Mesodermal cell (in vitro differentiated cells): ENCODE measurements at regions not wholly inside any gene's neighbourhood (a gene's known extent, or its start where the extent isn't known, plus 50 kb on each side); places are given as distances from the start of the nearest gene placed in this dataset.

Experiments used
- H3K27ac ChIP-seq: 2 replicates; pipeline ENCODE4 v1.7.0; 2013; ENCODE audit warnings: mild to moderate bottlenecking, low read depth, low read length, moderate library complexity; ENCODE audit not compliant: severe bottlenecking
- H3K36me3 ChIP-seq: 2 replicates; pipeline ENCODE4 v1.7.1; 2013; ENCODE audit warnings: mild to moderate bottlenecking, low read length, moderate library complexity; ENCODE audit not compliant: control insufficient read depth, insufficient read depth
- H3K4me1 ChIP-seq: one replicate; pipeline ENCODE4 v1.7.1; 2013; ENCODE audit warnings: mild to moderate bottlenecking, low read length; ENCODE audit not compliant: insufficient read depth, control insufficient read depth, poor library complexity, severe bottlenecking
- H3K4me3 ChIP-seq: 2 replicates; pipeline ENCODE4 v1.7.0; 2013; ENCODE audit warnings: low read length, control low read depth, mild to moderate bottlenecking; ENCODE audit not compliant: insufficient read depth, poor library complexity, severe bottlenecking; ENCODE audit errors: extremely low read depth
- H3K9me3 ChIP-seq: 2 replicates; pipeline ENCODE4 v1.7.1; 2013; ENCODE audit warnings: mild to moderate bottlenecking, low read length, moderate library complexity; ENCODE audit not compliant: control insufficient read depth
- WGBS, 2 experiments: methylation state at CpG; one replicate each; pipeline ENCODE4 v1.1.5; 2013; ENCODE audit warnings: missing lambda C conversion rate in 2 of 2; ENCODE audit not compliant: insufficient coverage in 2 of 2; 5-methylcytosine and 5-hydroxymethylcytosine counted together

GRCh38 chr3:31004025-31004678 is 109.7 kb upstream of the GADL1 start:
- Histone ChIP-seq H3K9me3 (peaks cover 16% of the 10 kb centered on the region), H3K27ac (peak overlapping the region; percentile 91), H3K4me1 (peaks cover 14% of the 10 kb centered on the region), H3K36me3 (no peaks in the 10 kb centered on the region), H3K4me3 (no peak overlapping the region)
- 100% methylated on average over 1 to 2 of the region's 3 CpGs for WGBS, 2 experiments

GRCh38 chr3:31008994-31009393 is 114.5 kb upstream of the GADL1 start:
- peaks cover 19% of the 10 kb centered on the region for H3K4me1 ChIP-seq
- peaks cover 21% of the 10 kb centered on the region for H3K9me3 ChIP-seq
- no peak overlapping the region for H3K27ac ChIP-seq
- no peaks in the 10 kb centered on the region for H3K36me3 ChIP-seq
- H3K4me3 ChIP-seq: no peak overlapping the region

- Histone ChIP-seq H3K4me1 (peaks cover 15% of the 10 kb centered on the region), H3K36me3 (no peaks in the 10 kb centered on the region), H3K4me3 (no peak overlapping the region), H3K9me3 (peaks cover 21% of the 10 kb centered on the region), H3K27ac (peak overlapping the region; percentile 39)
Measured at GRCh38 chr3:31009881-31010280, 115.4 kb upstream of the GADL1 start.

GRCh38 chr3:31010491-31010890 is 116.0 kb upstream of the GADL1 start:
- peaks cover 15% of the 10 kb centered on the region for H3K4me1 ChIP-seq
- no peak overlapping the region for H3K27ac ChIP-seq
- H3K9me3 ChIP-seq: peaks cover 17% of the 10 kb centered on the region
- WGBS, 2 experiments: no CpG with 5 or more reads among the region's 2 CpGs
- no peak overlapping the region for H3K4me3 ChIP-seq
- no peaks in the 10 kb centered on the region for H3K36me3 ChIP-seq

GRCh38 chr3:31011380-31011779 is 116.9 kb upstream of the GADL1 start:
- H3K4me3 ChIP-seq: no peak overlapping the region

GRCh38 chr3:31013090-31013489 is 118.6 kb upstream of the GADL1 start:
- Histone ChIP-seq H3K4me1 (peaks cover 15% of the 10 kb centered on the region), H3K4me3 (no peak overlapping the region), H3K36me3 (no peaks in the 10 kb centered on the region), H3K27ac (no peak overlapping the region), H3K9me3 (peaks cover 5% of the 10 kb centered on the region)

More at GRCh38 chr3:31011380-31011779, 116.9 kb upstream of the GADL1 start:
- WGBS, 2 experiments: 89 to 92% methylated on average over 2 of the region's 2 CpGs
- H3K36me3 ChIP-seq: no peaks in the 10 kb centered on the region
- H3K27ac ChIP-seq: no peak overlapping the region
- H3K4me1 ChIP-seq: peaks cover 15% of the 10 kb centered on the region
- H3K9me3 ChIP-seq: peaks cover 17% of the 10 kb centered on the region

- H3K4me1 ChIP-seq: peaks cover 11% of the 10 kb centered on the region
- no peaks in the 10 kb centered on the region for H3K36me3 ChIP-seq
- no peak overlapping the region for H3K4me3 ChIP-seq
- no peak overlapping the region for H3K27ac ChIP-seq
- peaks cover 5% of the 10 kb centered on the region for H3K9me3 ChIP-seq
Measured at GRCh38 chr3:31013843-31014242, 119.4 kb upstream of the GADL1 start.

GRCh38 chr3:31014317-31015040 is 120.0 kb upstream of the GADL1 start:
- Histone ChIP-seq H3K36me3 (no peaks in the 10 kb centered on the region), H3K27ac (no peak overlapping the region), H3K4me3 (no peak overlapping the region), H3K9me3 (peaks cover 5% of the 10 kb centered on the region), H3K4me1 (peaks cover 8% of the 10 kb centered on the region)
- 87 to 99% methylated on average over 7 of the region's 8 CpGs for WGBS, 2 experiments

GRCh38 chr3:31016196-31016595 is 121.7 kb upstream of the GADL1 start:
- Histone ChIP-seq H3K4me1 (no peaks in the 10 kb centered on the region), H3K27ac (no peak overlapping the region), H3K4me3 (no peak overlapping the region), H3K9me3 (peaks cover 5% of the 10 kb centered on the region), H3K36me3 (no peaks in the 10 kb centered on the region)
- 100% methylated on average over 1 of the region's 2 CpGs; no CpG with 5 or more reads in 1 of the 2 experiments for WGBS, 2 experiments

- H3K9me3 ChIP-seq: peaks cover 8% of the 10 kb centered on the region
- H3K4me3 ChIP-seq: no peak overlapping the region
- no peaks in the 10 kb centered on the region for H3K4me1 ChIP-seq
- H3K36me3 ChIP-seq: no peaks in the 10 kb centered on the region
- no peak overlapping the region for H3K27ac ChIP-seq
Measured at GRCh38 chr3:31022716-31023115, 128.3 kb upstream of the GADL1 start.

- WGBS, 2 experiments: 90 to 94% methylated on average over 1 of the region's 2 CpGs
- H3K9me3 ChIP-seq: peaks cover 11% of the 10 kb centered on the region
Measured at GRCh38 chr3:31025541-31025940, 131.1 kb upstream of the GADL1 start.

More at GRCh38 chr3:31025541-31025940, 131.1 kb upstream of the GADL1 start:
- Histone ChIP-seq H3K36me3 (no peaks in the 10 kb centered on the region), H3K4me3 (no peak overlapping the region), H3K27ac (no peak overlapping the region), H3K4me1 (no peaks in the 10 kb centered on the region)
